WTC11 (cell line): ENCODE measurements at regions not wholly inside any gene's neighbourhood (a gene's known extent, or its start where the extent isn't known, plus 50 kb on each side); places are given as distances from the start of the nearest gene placed in this dataset.

Source experiments
- ATAC-seq: fragments of 200-7000 bp; cut with Tn5 transposase; 2 replicates; pipeline ENCODE4 v1.10.0; 2021; ENCODE audit warnings: mild to moderate bottlenecking, moderate library complexity
- CTCF ChIA-PET: fragments of 300-600 bp; sonication (Branson Sonifier 250); formaldehyde crosslinking; loops from one replicate; lab custom pipeline; 2021; ENCODE audit warnings: antibody characterized with exemption; lab: Charles Lee
- POLR2A ChIA-PET: fragments of 350-600 bp; sonication (Branson Sonifier 250); formaldehyde crosslinking; loops from one replicate; lab custom pipeline; 2021; ENCODE audit warnings: antibody characterized with exemption; lab: Charles Lee
- DNase-seq: peaks from one replicate; pipeline ENCODE4 v3.0.0; 2021; ENCODE audit warnings: low spot score
- H3K27ac Mint-ChIP-seq: 2 replicates; pipeline ENCODE4 v1.8.0; 2021; ENCODE audit warnings: mixed read lengths
- H3K27me3 Mint-ChIP-seq: 2 replicates; pipeline ENCODE4 v1.8.0; 2021; ENCODE audit warnings: low read depth, mild to moderate bottlenecking, moderate library complexity, mixed read lengths
- H3K36me3 Mint-ChIP-seq: 2 replicates; pipeline ENCODE4 v1.8.0; 2021; ENCODE audit warnings: mixed read lengths
- H3K4me1 Mint-ChIP-seq: 2 replicates; pipeline ENCODE4 v1.8.0; 2022; ENCODE audit warnings: mixed read lengths
- H3K4me3 Mint-ChIP-seq: 2 replicates; pipeline ENCODE4 v1.8.0; 2021; ENCODE audit warnings: mild to moderate bottlenecking, moderate library complexity, mixed read lengths
- H3K9me3 Mint-ChIP-seq: 2 replicates; pipeline ENCODE4 v1.8.0; 2021; ENCODE audit warnings: mixed read lengths
- ATF3 ChIP-seq: sonication (generic); formaldehyde crosslinking; conservative IDR thresholded peaks from 2 replicates; pipeline ENCODE4 v1.8.1; 2022; ENCODE audit warnings: mild to moderate bottlenecking, missing genetic modification reagents
- ATF6 ChIP-seq: sonication (generic); formaldehyde crosslinking; IDR thresholded peaks from 2 replicates; pipeline ENCODE4 v1.8.1; 2023; ENCODE audit warnings: mild to moderate bottlenecking, missing genetic modification reagents
- CBFB ChIP-seq: sonication (generic); formaldehyde crosslinking; IDR thresholded peaks from 2 replicates; pipeline ENCODE4 v1.8.1; 2022; ENCODE audit warnings: mild to moderate bottlenecking, low read depth, missing genetic modification reagents
- CTCF ChIP-seq: fragments of 200-600 bp; IDR thresholded peaks from 2 replicates; pipeline ENCODE4 v1.8.0; 2022; ENCODE audit warnings: antibody characterized with exemption
- ESRRA ChIP-seq: sonication (generic); formaldehyde crosslinking; IDR thresholded peaks from 2 replicates; pipeline ENCODE4 v1.8.1; 2022; ENCODE audit warnings: mild to moderate bottlenecking, missing genetic modification reagents, borderline replicate concordance
- ETV6 ChIP-seq: sonication (generic); formaldehyde crosslinking; IDR thresholded peaks from 2 replicates; pipeline ENCODE4 v1.8.1; 2022; ENCODE audit warnings: mild to moderate bottlenecking, missing genetic modification reagents
- FOXJ3 ChIP-seq: sonication (generic); formaldehyde crosslinking; IDR thresholded peaks from 2 replicates; pipeline ENCODE4 v1.9.0; 2021; ENCODE audit warnings: missing genetic modification reagents, mild to moderate bottlenecking, borderline replicate concordance
- HMGA2 ChIP-seq: fragments of 250-450 bp; sonication (Bioruptor Pico); IDR thresholded peaks from 2 replicates; pipeline ENCODE4 v1.4.0; 2021; ENCODE audit warnings: mild to moderate bottlenecking, moderate library complexity
- JUN ChIP-seq: sonication (generic); formaldehyde crosslinking; IDR thresholded peaks from 2 replicates; pipeline ENCODE4 v1.8.0; 2023; ENCODE audit warnings: mild to moderate bottlenecking, missing genetic modification reagents
- MXD4 ChIP-seq: fragments of 250-450 bp; sonication (Bioruptor Pico); IDR thresholded peaks from 2 replicates; pipeline ENCODE4 v1.8.0; 2021; ENCODE audit warnings: mild to moderate bottlenecking, moderate library complexity, borderline replicate concordance
- MYBL2 ChIP-seq: sonication (generic); formaldehyde crosslinking; IDR thresholded peaks from 2 replicates; pipeline ENCODE4 v1.8.1; 2023; ENCODE audit warnings: mild to moderate bottlenecking, moderate library complexity, missing genetic modification reagents
- PRRX2 ChIP-seq: fragments of 250-450 bp; sonication (Bioruptor Pico); IDR thresholded peaks from 2 replicates; pipeline ENCODE4 v1.8.0; 2021; ENCODE audit warnings: mild to moderate bottlenecking
- TCF7 ChIP-seq: sonication (generic); formaldehyde crosslinking; IDR thresholded peaks from 2 replicates; pipeline ENCODE4 v1.8.0; 2022; ENCODE audit warnings: mild to moderate bottlenecking, low read depth, missing genetic modification reagents, moderate library complexity
- TEAD1 ChIP-seq: sonication (generic); formaldehyde crosslinking; IDR thresholded peaks from 2 replicates; pipeline ENCODE4 v1.8.0; 2022; ENCODE audit warnings: mild to moderate bottlenecking, missing genetic modification reagents
- ZNF219 ChIP-seq: sonication (generic); formaldehyde crosslinking; IDR thresholded peaks from 2 replicates; pipeline ENCODE4 v1.8.0; 2023; ENCODE audit warnings: missing genetic modification reagents, mild to moderate bottlenecking, borderline replicate concordance
- ZNF263 ChIP-seq: sonication (generic); formaldehyde crosslinking; IDR thresholded peaks from 2 replicates; pipeline ENCODE4 v1.8.1; 2022; ENCODE audit warnings: low read depth, mild to moderate bottlenecking, moderate library complexity, missing genetic modification reagents
- ZNF423 ChIP-seq: fragments of 250-450 bp; sonication (Bioruptor Pico); IDR thresholded peaks from 2 replicates; pipeline ENCODE4 v2.1.2; 2022; ENCODE audit warnings: mild to moderate bottlenecking, moderate library complexity
- ZNF425 ChIP-seq: fragments of 250-450 bp; sonication (Bioruptor Pico); conservative IDR thresholded peaks from 2 replicates; pipeline ENCODE4 v1.9.0; 2021; ENCODE audit warnings: mild to moderate bottlenecking
- ZNF671 ChIP-seq: fragments of 250-450 bp; sonication (Bioruptor Pico); IDR thresholded peaks from 2 replicates; pipeline ENCODE4 v1.8.0; 2021; ENCODE audit warnings: mild to moderate bottlenecking
- TF ChIP-seq, protein P1 (sequence below): sonication (generic); formaldehyde crosslinking; IDR thresholded peaks from 2 replicates; pipeline ENCODE4 v1.8.0; 2022; ENCODE audit warnings: mild to moderate bottlenecking, missing genetic modification reagents
- TF ChIP-seq, protein P2 (sequence below): sonication (generic); formaldehyde crosslinking; IDR thresholded peaks from 2 replicates; pipeline ENCODE4 v1.8.1; 2023; ENCODE audit warnings: mild to moderate bottlenecking, missing genetic modification reagents, borderline replicate concordance
- TF ChIP-seq, protein P3 (sequence below): sonication (generic); formaldehyde crosslinking; IDR thresholded peaks from 2 replicates; pipeline ENCODE4 v1.8.0; 2022; ENCODE audit warnings: mild to moderate bottlenecking, missing genetic modification reagents

GRCh38 chr20:59414936-59415623 lies 114.7 kb downstream of the EDN3 start:
- H3K36me3 Mint-ChIP-seq: no peaks in the 10 kb centered on the region
- peaks cover 7% of the 10 kb centered on the region for H3K9me3 Mint-ChIP-seq
- H3K4me1 Mint-ChIP-seq: peaks cover 12% of the 10 kb centered on the region
- DNase-seq: no peak
- no peak overlapping the region for H3K27ac Mint-ChIP-seq
- ChIA-PET POLR2A (no interaction called here), CTCF (interaction anchor here (1.3 to 2.5 kb wide), 2 partner anchors 11 to 193 kb away, joined by 3 to 9 read pairs; no protein-coding TSS in a partner anchor)
- H3K4me3 Mint-ChIP-seq: no peak overlapping the region
- no peak for TF ChIP-seq PRRX2
- TF ChIP-seq, protein P1, sequence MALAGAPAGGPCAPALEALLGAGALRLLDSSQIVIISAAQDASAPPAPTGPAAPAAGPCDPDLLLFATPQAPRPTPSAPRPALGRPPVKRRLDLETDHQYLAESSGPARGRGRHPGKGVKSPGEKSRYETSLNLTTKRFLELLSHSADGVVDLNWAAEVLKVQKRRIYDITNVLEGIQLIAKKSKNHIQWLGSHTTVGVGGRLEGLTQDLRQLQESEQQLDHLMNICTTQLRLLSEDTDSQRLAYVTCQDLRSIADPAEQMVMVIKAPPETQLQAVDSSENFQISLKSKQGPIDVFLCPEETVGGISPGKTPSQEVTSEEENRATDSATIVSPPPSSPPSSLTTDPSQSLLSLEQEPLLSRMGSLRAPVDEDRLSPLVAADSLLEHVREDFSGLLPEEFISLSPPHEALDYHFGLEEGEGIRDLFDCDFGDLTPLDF (CRISPR knock-in tag): no peak
- TF ChIP-seq JUN: no peak
- no peak for TF ChIP-seq TEAD1 (CRISPR knock-in tag)
- TF ChIP-seq TCF7 (CRISPR knock-in tag): no peak
- no peak for ATAC-seq
- H3K27me3 Mint-ChIP-seq: peaks cover 5% of the 10 kb centered on the region; the same call in 1 of the 2 replicates

DNA sequence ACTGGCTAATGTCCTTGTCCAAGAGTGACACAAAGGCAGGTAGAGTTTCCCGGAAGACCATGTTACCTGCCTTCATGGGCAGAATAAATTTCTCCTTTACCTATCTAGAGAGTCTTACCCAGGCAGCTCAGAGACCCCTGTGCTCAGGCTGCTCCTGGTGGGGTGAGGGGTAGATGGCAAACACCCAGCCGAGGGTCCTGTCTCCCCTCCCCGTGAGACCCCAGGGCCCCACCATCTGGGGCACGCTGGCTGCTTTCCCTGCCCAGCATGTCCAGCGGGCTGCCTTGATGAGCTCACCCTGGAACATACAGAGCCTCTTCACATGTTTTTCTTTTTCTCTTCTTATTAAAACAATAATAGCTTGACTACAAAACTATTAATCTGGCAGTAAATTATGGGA lies 116.5 kb downstream of the EDN3 start:
- Mint-ChIP-seq H3K4me1 (peaks cover 12% of the 10 kb centered on the region), H3K36me3 (no peaks in the 10 kb centered on the region), H3K27ac (no peak overlapping the region), H3K9me3 (peaks cover 7% of the 10 kb centered on the region), H3K4me3 (no peak overlapping the region), H3K27me3 (peaks cover 5% of the 10 kb centered on the region; the same call in 1 of the 2 replicates)
- DNase-seq: no peak
- POLR2A ChIA-PET: no interaction called here
- CTCF ChIA-PET: interaction anchor here (1.0 to 2.5 kb wide), 2 partner anchors 13 to 79 kb away, joined by 3 to 9 read pairs; no protein-coding TSS in a partner anchor
- no peak for ATAC-seq
- TF ChIP-seq ESRRA (CRISPR knock-in tag): no peak
- TF ChIP-seq FOXJ3: no peak
- TF ChIP-seq ZNF263 (CRISPR knock-in tag): no peak
- TF ChIP-seq ZNF671 (CRISPR knock-in tag): no peak
- no peak for TF ChIP-seq ATF6 (CRISPR knock-in tag)
- no peak for TF ChIP-seq ATF3 (CRISPR knock-in tag)
- TF ChIP-seq, protein P2, sequence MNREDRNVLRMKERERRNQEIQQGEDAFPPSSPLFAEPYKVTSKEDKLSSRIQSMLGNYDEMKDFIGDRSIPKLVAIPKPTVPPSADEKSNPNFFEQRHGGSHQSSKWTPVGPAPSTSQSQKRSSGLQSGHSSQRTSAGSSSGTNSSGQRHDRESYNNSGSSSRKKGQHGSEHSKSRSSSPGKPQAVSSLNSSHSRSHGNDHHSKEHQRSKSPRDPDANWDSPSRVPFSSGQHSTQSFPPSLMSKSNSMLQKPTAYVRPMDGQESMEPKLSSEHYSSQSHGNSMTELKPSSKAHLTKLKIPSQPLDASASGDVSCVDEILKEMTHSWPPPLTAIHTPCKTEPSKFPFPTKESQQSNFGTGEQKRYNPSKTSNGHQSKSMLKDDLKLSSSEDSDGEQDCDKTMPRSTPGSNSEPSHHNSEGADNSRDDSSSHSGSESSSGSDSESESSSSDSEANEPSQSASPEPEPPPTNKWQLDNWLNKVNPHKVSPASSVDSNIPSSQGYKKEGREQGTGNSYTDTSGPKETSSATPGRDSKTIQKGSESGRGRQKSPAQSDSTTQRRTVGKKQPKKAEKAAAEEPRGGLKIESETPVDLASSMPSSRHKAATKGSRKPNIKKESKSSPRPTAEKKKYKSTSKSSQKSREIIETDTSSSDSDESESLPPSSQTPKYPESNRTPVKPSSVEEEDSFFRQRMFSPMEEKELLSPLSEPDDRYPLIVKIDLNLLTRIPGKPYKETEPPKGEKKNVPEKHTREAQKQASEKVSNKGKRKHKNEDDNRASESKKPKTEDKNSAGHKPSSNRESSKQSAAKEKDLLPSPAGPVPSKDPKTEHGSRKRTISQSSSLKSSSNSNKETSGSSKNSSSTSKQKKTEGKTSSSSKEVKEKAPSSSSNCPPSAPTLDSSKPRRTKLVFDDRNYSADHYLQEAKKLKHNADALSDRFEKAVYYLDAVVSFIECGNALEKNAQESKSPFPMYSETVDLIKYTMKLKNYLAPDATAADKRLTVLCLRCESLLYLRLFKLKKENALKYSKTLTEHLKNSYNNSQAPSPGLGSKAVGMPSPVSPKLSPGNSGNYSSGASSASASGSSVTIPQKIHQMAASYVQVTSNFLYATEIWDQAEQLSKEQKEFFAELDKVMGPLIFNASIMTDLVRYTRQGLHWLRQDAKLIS (CRISPR knock-in tag): no peak
- no peak for TF ChIP-seq ZNF425 (CRISPR knock-in tag)
- TF ChIP-seq ETV6: no peak
- no peak for TF ChIP-seq HMGA2 (CRISPR knock-in tag)
- no peak for TF ChIP-seq MXD4 (CRISPR knock-in tag)
- TF ChIP-seq, protein P3, sequence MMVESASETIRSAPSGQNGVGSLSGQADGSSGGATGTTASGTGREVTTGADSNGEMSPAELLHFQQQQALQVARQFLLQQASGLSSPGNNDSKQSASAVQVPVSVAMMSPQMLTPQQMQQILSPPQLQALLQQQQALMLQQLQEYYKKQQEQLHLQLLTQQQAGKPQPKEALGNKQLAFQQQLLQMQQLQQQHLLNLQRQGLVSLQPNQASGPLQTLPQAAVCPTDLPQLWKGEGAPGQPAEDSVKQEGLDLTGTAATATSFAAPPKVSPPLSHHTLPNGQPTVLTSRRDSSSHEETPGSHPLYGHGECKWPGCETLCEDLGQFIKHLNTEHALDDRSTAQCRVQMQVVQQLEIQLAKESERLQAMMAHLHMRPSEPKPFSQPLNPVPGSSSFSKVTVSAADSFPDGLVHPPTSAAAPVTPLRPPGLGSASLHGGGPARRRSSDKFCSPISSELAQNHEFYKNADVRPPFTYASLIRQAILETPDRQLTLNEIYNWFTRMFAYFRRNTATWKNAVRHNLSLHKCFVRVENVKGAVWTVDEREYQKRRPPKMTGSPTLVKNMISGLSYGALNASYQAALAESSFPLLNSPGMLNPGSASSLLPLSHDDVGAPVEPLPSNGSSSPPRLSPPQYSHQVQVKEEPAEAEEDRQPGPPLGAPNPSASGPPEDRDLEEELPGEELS (CRISPR knock-in tag): no peak
- TF ChIP-seq CTCF: no peak
- TF ChIP-seq ZNF219 (CRISPR knock-in tag): no peak
- TF ChIP-seq CBFB: no peak
- TF ChIP-seq MYBL2: no peak
- no peak for TF ChIP-seq ZNF423 (CRISPR knock-in tag)
